IMR-90 (cell line): ENCODE measurements at regions not wholly inside any gene's neighbourhood (a gene's known extent, or its start where the extent isn't known, plus 50 kb on each side); places are given as distances from the start of the nearest gene placed in this dataset.

Experiments used
- CTCF ChIP-seq: conservative IDR thresholded peaks from 2 replicates; pipeline ENCODE4 v1.5.1; 2012; ENCODE audit warnings: mild to moderate bottlenecking, low read depth, low read length, improper control_type of control experiment
- POLR2A ChIP-seq: IDR thresholded peaks from 2 replicates; pipeline ENCODE4 v1.6.1; 2012; ENCODE audit warnings: mild to moderate bottlenecking, low read depth, low read length

- TF ChIP-seq CTCF (no peak), POLR2A (no peak)
Observed at GRCh38 chr10:123587110-123587509, 79.0 kb upstream of the GPR26 start.
